Upper lobe of left lung (tissue), 4 donors: ENCODE measurements at regions not wholly inside any gene's neighbourhood (a gene's known extent, or its start where the extent isn't known, plus 50 kb on each side); places are given as distances from the start of the nearest gene placed in this dataset.

ENCODE experiments used
- CTCF ChIP-seq, 6 experiments: fragments of 450-650 bp in 4 of 6; fragments of 200-600 bp in 2 of 6; sonication (generic) in 2 of 6; IDR thresholded peaks; one replicate each; pipeline ENCODE4 v1.5.1; 2016 to 2019; ENCODE audit warnings: antibody characterized with exemption in 6 of 6
- EP300 ChIP-seq, 4 donors: sonication (generic); formaldehyde crosslinking; IDR thresholded peaks; one replicate each; pipeline ENCODE4 v1.5.1; 2017; ENCODE audit warnings: antibody characterized with exemption in 4 of 4, control low read depth in 2 of 4
- POLR2A ChIP-seq, 4 donors: fragments of 450-650 bp; IDR thresholded peaks; one replicate each; pipeline ENCODE4 v1.5.1; 2016 to 2017; ENCODE audit warnings: antibody characterized with exemption in 4 of 4, mild to moderate bottlenecking in 2 of 4
- POLR2AphosphoS5 ChIP-seq, 2 donors: sonication (generic); formaldehyde crosslinking; IDR thresholded peaks; one replicate each; pipeline ENCODE4 v1.5.1; 2017; ENCODE audit warnings: antibody characterized with exemption in 2 of 2

DNA sequence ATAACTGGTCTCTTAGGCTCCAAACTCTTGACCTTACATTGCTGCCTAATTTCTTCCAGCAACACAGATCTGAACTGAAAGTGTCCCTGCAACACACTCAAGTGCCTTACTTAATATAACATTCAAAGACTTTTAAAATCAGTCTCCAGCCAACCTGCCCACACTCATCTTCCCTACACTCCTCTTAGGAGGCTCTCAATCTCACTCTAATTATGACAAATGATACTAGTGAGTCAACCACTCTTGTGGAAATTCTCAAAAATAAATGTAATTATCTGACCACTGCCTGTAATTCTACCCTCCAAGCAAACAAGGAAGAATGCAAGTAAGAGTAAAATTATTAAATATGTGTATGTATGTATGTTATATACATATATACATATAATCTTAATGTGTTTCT, 348.1 kb upstream of the MIR17HG start:
- TF ChIP-seq CTCF (IDR thresholded peaks at IDR 0.05) (no peak), POLR2A (IDR thresholded peaks at IDR 0.05) (no peak), EP300 (IDR thresholded peaks at IDR 0.05) (no peak), POLR2AphosphoS5 (IDR thresholded peaks at IDR 0.05) (no peak)
